CD14-positive monocyte (primary cell): ENCODE measurements at regions not wholly inside any gene's neighbourhood (a gene's known extent, or its start where the extent isn't known, plus 50 kb on each side); places are given as distances from the start of the nearest gene placed in this dataset.

Experiments
- DNase-seq, 3 donors: peaks; one replicate each; pipeline ENCODE4 v3.0.0-alpha.2; 2011 to 2022
- H2AFZ ChIP-seq: 2 replicates; pipeline ENCODE4 v1.6.0; 2012; ENCODE audit warnings: mild to moderate bottlenecking, low read depth, low read length, inconsistent platforms; ENCODE audit not compliant: insufficient read depth, poor library complexity, severe bottlenecking
- H3K27ac ChIP-seq, 2 donors: 1 replicate in 1 of 2; 2 replicates in 1 of 2; pipeline ENCODE4 v1.5.1; 2012 to 2013; ENCODE audit warnings: low read length in 2 of 2, control low read depth in 1 of 2, inconsistent platforms in 1 of 2, low read depth in 1 of 2, mild to moderate bottlenecking in 1 of 2
- H3K27me3 ChIP-seq, 2 donors: one replicate each; pipeline versions ENCODE4 v1.6.0 to v1.6.1; 2011 to 2013; ENCODE audit warnings: low read length in 2 of 2; ENCODE audit not compliant: control insufficient read depth in 2 of 2, insufficient read depth in 2 of 2
- H3K36me3 ChIP-seq, 2 donors: replicated peaks in 1 of 2; 1 replicate in 1 of 2; 2 replicates in 1 of 2; pipeline versions ENCODE4 v1.5.1 to v1.6.1; 2012 to 2013; ENCODE audit warnings: low read length in 2 of 2, control low read depth in 1 of 2, inconsistent platforms in 1 of 2, mild to moderate bottlenecking in 1 of 2; ENCODE audit not compliant: insufficient read depth in 2 of 2, control insufficient read depth in 1 of 2
- H3K4me1 ChIP-seq, 2 donors: 1 replicate in 1 of 2; 2 replicates in 1 of 2; pipeline versions ENCODE4 v1.5.1 to v1.6.1; 2012 to 2013; ENCODE audit warnings: low read length in 2 of 2, control low read depth in 1 of 2, inconsistent platforms in 1 of 2, mild to moderate bottlenecking in 1 of 2, moderate library complexity in 1 of 2; ENCODE audit not compliant: insufficient read depth in 2 of 2, control insufficient read depth in 1 of 2
- H3K4me2 ChIP-seq: replicated peaks from 2 replicates; pipeline ENCODE3; 2012; ENCODE audit warnings: low read length, moderate library complexity, mild to moderate bottlenecking; ENCODE audit not compliant: poor library complexity, severe bottlenecking; ENCODE audit errors: extremely low read depth
- H3K4me3 ChIP-seq, 3 experiments: fragments of 200-600 bp in 1 of 3; sonication (generic) in 1 of 3; replicated peaks in 1 of 3; 1 replicate in 2 of 3; 2 replicates in 1 of 3; pipeline ENCODE4 v1.5.1; 2011 to 2013; ENCODE audit warnings: low read length in 3 of 3, mild to moderate bottlenecking in 3 of 3, control low read depth in 2 of 3, low read depth in 2 of 3, inconsistent platforms in 1 of 3, moderate library complexity in 1 of 3
- H3K79me2 ChIP-seq: 2 replicates; pipeline ENCODE4 v1.6.0; 2012; ENCODE audit warnings: mild to moderate bottlenecking, control low read depth, inconsistent platforms, low read length, moderate library complexity; ENCODE audit not compliant: insufficient read depth
- H3K9ac ChIP-seq: 2 replicates; pipeline ENCODE4 v1.6.0; 2017; ENCODE audit warnings: low read length, mild to moderate bottlenecking; ENCODE audit not compliant: insufficient read depth, poor library complexity, severe bottlenecking
- H3K9me3 ChIP-seq, 2 donors: replicated peaks in 1 of 2; 1 replicate in 1 of 2; 2 replicates in 1 of 2; pipeline versions ENCODE4 v1.5.1 to v1.6.1; 2012 to 2013; ENCODE audit warnings: low read length in 2 of 2, control low read depth in 1 of 2; ENCODE audit not compliant: control insufficient read depth in 1 of 2, insufficient read depth in 1 of 2
- H4K20me1 ChIP-seq: 2 replicates; pipeline ENCODE4 v1.6.0; 2012; ENCODE audit warnings: mild to moderate bottlenecking, low read length, control low read depth, moderate library complexity; ENCODE audit not compliant: insufficient read depth
- H3K27ac Mint-ChIP-seq, 7 donors: one replicate each; pipeline ENCODE4 v1.8.0; 2020; ENCODE audit warnings: mild to moderate bottlenecking in 7 of 7, mixed read lengths in 7 of 7, moderate library complexity in 6 of 7, inconsistent platforms in 2 of 7
- H3K27me3 Mint-ChIP-seq, 3 donors: one replicate each; pipeline ENCODE4 v1.8.0; 2021 to 2022; ENCODE audit warnings: low read depth in 3 of 3, mild to moderate bottlenecking in 3 of 3, mixed read lengths in 3 of 3, moderate library complexity in 3 of 3, inconsistent platforms in 1 of 3
- H3K36me3 Mint-ChIP-seq, 2 donors: one replicate each; pipeline ENCODE4 v1.8.0; 2020; ENCODE audit warnings: mixed read lengths in 2 of 2, inconsistent platforms in 1 of 2, mild to moderate bottlenecking in 1 of 2
- H3K4me1 Mint-ChIP-seq: one replicate; pipeline ENCODE4 v1.8.0; 2020; ENCODE audit warnings: mild to moderate bottlenecking, mixed read lengths
- H3K4me3 Mint-ChIP-seq, 2 donors: one replicate each; pipeline ENCODE4 v1.8.0; 2020; ENCODE audit warnings: mild to moderate bottlenecking in 2 of 2, mixed read lengths in 2 of 2, moderate library complexity in 1 of 2
- H3K9me3 Mint-ChIP-seq, 7 donors: one replicate each; pipeline ENCODE4 v1.8.0; 2020 to 2022; ENCODE audit warnings: mixed read lengths in 7 of 7, mild to moderate bottlenecking in 6 of 7, moderate library complexity in 6 of 7, inconsistent platforms in 2 of 7
- WGBS: methylation state at CpG from one replicate; pipeline ENCODE4 v1.1.5; 2013; ENCODE audit warnings: missing lambda C conversion rate; ENCODE audit not compliant: insufficient coverage; 5-methylcytosine and 5-hydroxymethylcytosine counted together
- intact Hi-C, 2 donors: fragments of 100-400 bp; cut with micrococcal nuclease; formaldehyde crosslinking; loops; one replicate each; pipeline versions ENCODE4 v1.15.0 to v1.15.1; 2023
- TF ChIP-seq, protein P1 (sequence below): fragments of 200-600 bp; IDR thresholded peaks from one replicate; pipeline ENCODE4 v1.8.0; 2022; ENCODE audit warnings: antibody characterized with exemption, mild to moderate bottlenecking

DNA sequence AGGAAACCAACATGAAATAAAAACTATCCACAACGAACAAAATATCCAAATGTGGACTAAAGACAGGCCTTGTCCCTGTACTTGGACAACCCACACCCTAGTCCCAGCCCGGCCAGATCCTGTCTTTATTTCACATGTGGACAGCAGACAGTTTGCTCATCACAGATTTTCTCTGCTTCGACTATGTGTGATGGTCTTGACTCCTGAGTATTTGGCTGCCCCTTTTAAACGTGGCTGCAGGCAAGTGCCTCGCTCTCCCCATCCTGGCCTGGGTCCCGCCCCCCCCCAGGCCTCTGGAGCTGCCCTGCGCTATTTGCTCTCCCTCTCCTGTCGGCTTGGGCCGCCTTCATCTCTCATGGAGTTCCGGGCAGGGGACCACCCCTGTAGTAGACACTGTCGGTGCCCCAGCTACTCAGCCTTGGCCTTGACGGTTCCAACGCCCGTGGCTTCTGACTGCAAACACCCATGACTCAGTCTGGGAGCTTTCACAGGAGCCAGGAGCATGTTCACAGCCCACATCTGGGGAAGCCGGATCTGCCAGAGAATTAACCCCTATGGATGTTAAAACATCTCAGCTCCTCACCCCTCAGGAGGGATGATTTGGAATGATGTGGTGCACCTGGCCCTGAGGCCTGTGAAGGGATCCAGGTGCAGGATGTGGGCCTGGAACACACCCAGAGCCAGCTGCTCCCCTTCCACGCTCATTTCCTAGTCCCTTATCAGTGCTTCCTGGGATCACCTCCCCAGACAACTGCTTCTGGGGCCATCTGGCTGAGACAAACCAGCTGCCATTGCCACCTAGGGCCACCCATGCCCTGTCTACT is 229.7 kb upstream of the RPL38 start:
- 90% methylated on average over 15 of the region's 16 CpGs for WGBS

GRCh38 chr17:73974536-73974935 is 228.9 kb upstream of the RPL38 start:
- Histone ChIP-seq H3K9ac (no peak overlapping the region), H3K27me3 (no peaks in the 10 kb centered on the region), H3K36me3 (no peaks in the 10 kb centered on the region), H3K27ac (no peak overlapping the region), H2AFZ (no peak overlapping the region), H3K9me3 (no peaks in the 10 kb centered on the region), H3K4me1 (peaks cover 21 to 22% of the 10 kb centered on the region in 2 donors), H3K4me3 (no peak overlapping the region), H4K20me1 (no peaks in the 10 kb centered on the region), H3K79me2 (no peaks in the 10 kb centered on the region), H3K4me2 (no peak overlapping the region)
- Mint-ChIP-seq H3K27ac (no peak overlapping the region), H3K4me1 (peaks cover 27% of the 10 kb centered on the region), H3K36me3 (no peaks in the 10 kb centered on the region), H3K27me3 (peaks cover 2 to 10% (median 3%) of the 10 kb centered on the region in 3 donors), H3K9me3 (no peaks in the 10 kb centered on the region), H3K4me3 (no peak overlapping the region)
- no peak for DNase-seq
- TF ChIP-seq, protein P1, sequence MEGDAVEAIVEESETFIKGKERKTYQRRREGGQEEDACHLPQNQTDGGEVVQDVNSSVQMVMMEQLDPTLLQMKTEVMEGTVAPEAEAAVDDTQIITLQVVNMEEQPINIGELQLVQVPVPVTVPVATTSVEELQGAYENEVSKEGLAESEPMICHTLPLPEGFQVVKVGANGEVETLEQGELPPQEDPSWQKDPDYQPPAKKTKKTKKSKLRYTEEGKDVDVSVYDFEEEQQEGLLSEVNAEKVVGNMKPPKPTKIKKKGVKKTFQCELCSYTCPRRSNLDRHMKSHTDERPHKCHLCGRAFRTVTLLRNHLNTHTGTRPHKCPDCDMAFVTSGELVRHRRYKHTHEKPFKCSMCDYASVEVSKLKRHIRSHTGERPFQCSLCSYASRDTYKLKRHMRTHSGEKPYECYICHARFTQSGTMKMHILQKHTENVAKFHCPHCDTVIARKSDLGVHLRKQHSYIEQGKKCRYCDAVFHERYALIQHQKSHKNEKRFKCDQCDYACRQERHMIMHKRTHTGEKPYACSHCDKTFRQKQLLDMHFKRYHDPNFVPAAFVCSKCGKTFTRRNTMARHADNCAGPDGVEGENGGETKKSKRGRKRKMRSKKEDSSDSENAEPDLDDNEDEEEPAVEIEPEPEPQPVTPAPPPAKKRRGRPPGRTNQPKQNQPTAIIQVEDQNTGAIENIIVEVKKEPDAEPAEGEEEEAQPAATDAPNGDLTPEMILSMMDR, result no peak
- intact Hi-C loops, result no loop called here
- WGBS, result no CpG with 5 or more reads among the region's 1 CpG

More for the DNA sequence above, 229.7 kb upstream of the RPL38 start:
- H3K27ac Mint-ChIP-seq, result no peak overlapping the region
- TF ChIP-seq, protein P1, result no peak
- H2AFZ ChIP-seq, result no peak overlapping the region
- H3K27me3 Mint-ChIP-seq, result peaks cover 2 to 10% (median 3%) of the 10 kb centered on the region in 3 donors
- no peak overlapping the region for H3K4me3 Mint-ChIP-seq
- no peak overlapping the region for H3K4me3 ChIP-seq
- no peaks in the 10 kb centered on the region for H4K20me1 ChIP-seq
- no peaks in the 10 kb centered on the region for H3K27me3 ChIP-seq
- H3K79me2 ChIP-seq, result no peaks in the 10 kb centered on the region
- H3K9me3 Mint-ChIP-seq, result no peaks in the 10 kb centered on the region
- no peaks in the 10 kb centered on the region for H3K36me3 Mint-ChIP-seq
- H3K4me1 Mint-ChIP-seq, result peaks cover 34% of the 10 kb centered on the region
- intact Hi-C loops, result no loop called here
- no peaks in the 10 kb centered on the region for H3K9me3 ChIP-seq
- H3K27ac ChIP-seq, result no peak overlapping the region
- H3K4me2 ChIP-seq, result no peak overlapping the region
- H3K9ac ChIP-seq, result no peak overlapping the region
- no peak for DNase-seq
- H3K4me1 ChIP-seq, result peaks cover 26 to 29% of the 10 kb centered on the region in 2 donors
- H3K36me3 ChIP-seq, result no peaks in the 10 kb centered on the region
